ENCODE measurements at regions not wholly inside any gene's neighbourhood (a gene's known extent, or its start where the extent isn't known, plus 50 kb on each side); places are given as distances from the start of the nearest gene placed in this dataset.

- H3K4me1 Mint-ChIP-seq, result no peaks in the 10 kb centered on the region
- no peak for ATAC-seq
- peaks cover 30% of the 10 kb centered on the region for H3K27me3 Mint-ChIP-seq
Observed at GRCh38 chr12:91515944-91516694, 333.5 kb upstream of the DCN start.

GRCh38 chr12:91513313-91513712 is 330.7 kb upstream of the DCN start:
- Mint-ChIP-seq H3K27ac (no peak overlapping the region), H3K4me3 (no peak overlapping the region), H3K4me1 (no peaks in the 10 kb centered on the region), H3K27me3 (peaks cover 23% of the 10 kb centered on the region), H3K9me3 (no peaks in the 10 kb centered on the region), H3K36me3 (no peaks in the 10 kb centered on the region)
- ATAC-seq, result no peak

More at GRCh38 chr12:91515944-91516694, 333.5 kb upstream of the DCN start:
- no peak overlapping the region for H3K4me3 Mint-ChIP-seq
- H3K27ac Mint-ChIP-seq, result no peak overlapping the region
- H3K36me3 Mint-ChIP-seq, result no peaks in the 10 kb centered on the region
- peaks cover 3% of the 10 kb centered on the region for H3K9me3 Mint-ChIP-seq

GRCh38 chr12:91511795-91512420 is 329.3 kb upstream of the DCN start:
- no peaks in the 10 kb centered on the region for H3K36me3 Mint-ChIP-seq
- no peaks in the 10 kb centered on the region for H3K4me1 Mint-ChIP-seq
- ATAC-seq, result no peak
- peaks cover 23% of the 10 kb centered on the region for H3K27me3 Mint-ChIP-seq
- H3K9me3 Mint-ChIP-seq, result no peaks in the 10 kb centered on the region
- no peak overlapping the region for H3K27ac Mint-ChIP-seq
- H3K4me3 Mint-ChIP-seq, result no peak overlapping the region

GRCh38 chr12:91507754-91508153 is 325.1 kb upstream of the DCN start:
- Mint-ChIP-seq H3K9me3 (no peaks in the 10 kb centered on the region), H3K27me3 (peaks cover 2% of the 10 kb centered on the region), H3K4me3 (no peak overlapping the region), H3K36me3 (no peaks in the 10 kb centered on the region), H3K4me1 (no peaks in the 10 kb centered on the region), H3K27ac (no peak overlapping the region)
- ATAC-seq, result no peak

- no peaks in the 10 kb centered on the region for H3K27me3 Mint-ChIP-seq
- no peak overlapping the region for H3K4me3 Mint-ChIP-seq
- no peaks in the 10 kb centered on the region for H3K9me3 Mint-ChIP-seq
- no peaks in the 10 kb centered on the region for H3K36me3 Mint-ChIP-seq
- no peak overlapping the region for H3K27ac Mint-ChIP-seq
- ATAC-seq, result no peak
- no peaks in the 10 kb centered on the region for H3K4me1 Mint-ChIP-seq
Observed at GRCh38 chr12:91506452-91506851, 323.8 kb upstream of the DCN start.

- no peak overlapping the region for H3K27ac Mint-ChIP-seq
- no peaks in the 10 kb centered on the region for H3K27me3 Mint-ChIP-seq
- ATAC-seq, result no peak
- H3K9me3 Mint-ChIP-seq, result no peaks in the 10 kb centered on the region
- no peaks in the 10 kb centered on the region for H3K4me1 Mint-ChIP-seq
- H3K36me3 Mint-ChIP-seq, result no peaks in the 10 kb centered on the region
- H3K4me3 Mint-ChIP-seq, result no peak overlapping the region
Observed at GRCh38 chr12:91505006-91505405, 322.4 kb upstream of the DCN start.

GRCh38 chr12:91502208-91502607 is 319.6 kb upstream of the DCN start:
- Mint-ChIP-seq H3K9me3 (no peaks in the 10 kb centered on the region), H3K4me3 (no peak overlapping the region), H3K36me3 (no peaks in the 10 kb centered on the region), H3K4me1 (no peaks in the 10 kb centered on the region), H3K27me3 (no peaks in the 10 kb centered on the region), H3K27ac (no peak overlapping the region)
- ATAC-seq, result no peak

- Mint-ChIP-seq H3K27me3 (peaks cover 8% of the 10 kb centered on the region), H3K9me3 (no peaks in the 10 kb centered on the region), H3K27ac (no peak overlapping the region), H3K4me3 (no peak overlapping the region), H3K36me3 (no peaks in the 10 kb centered on the region), H3K4me1 (no peaks in the 10 kb centered on the region)
- ATAC-seq, result no peak
Observed at GRCh38 chr12:91496337-91496736, 313.7 kb upstream of the DCN start.

- Mint-ChIP-seq H3K27ac (no peak overlapping the region), H3K4me1 (no peaks in the 10 kb centered on the region), H3K36me3 (no peaks in the 10 kb centered on the region), H3K4me3 (no peak overlapping the region), H3K9me3 (no peaks in the 10 kb centered on the region), H3K27me3 (peaks cover 8% of the 10 kb centered on the region)
- no peak for ATAC-seq
Observed at GRCh38 chr12:91493308-91493707, 310.7 kb upstream of the DCN start.

- H3K27me3 Mint-ChIP-seq, result peaks cover 8% of the 10 kb centered on the region
Observed at GRCh38 chr12:91492648-91493047, 310.0 kb upstream of the DCN start.

GRCh38 chr12:91490667-91491311 is 308.2 kb upstream of the DCN start:
- Mint-ChIP-seq H3K27me3 (peaks cover 18% of the 10 kb centered on the region), H3K36me3 (no peaks in the 10 kb centered on the region), H3K4me1 (no peaks in the 10 kb centered on the region), H3K27ac (no peak overlapping the region), H3K9me3 (no peaks in the 10 kb centered on the region), H3K4me3 (no peak overlapping the region)
- no peak for ATAC-seq

More at GRCh38 chr12:91492648-91493047, 310.0 kb upstream of the DCN start:
- Mint-ChIP-seq H3K27ac (no peak overlapping the region), H3K36me3 (no peaks in the 10 kb centered on the region), H3K4me1 (no peaks in the 10 kb centered on the region), H3K4me3 (no peak overlapping the region), H3K9me3 (no peaks in the 10 kb centered on the region)
- ATAC-seq, result no peak

GRCh38 chr12:91483471-91483985 is 300.9 kb upstream of the DCN start:
- H3K36me3 Mint-ChIP-seq, result no peaks in the 10 kb centered on the region
- no peak for ATAC-seq
- H3K9me3 Mint-ChIP-seq, result no peaks in the 10 kb centered on the region
- H3K27me3 Mint-ChIP-seq, result peaks cover 21% of the 10 kb centered on the region
- H3K27ac Mint-ChIP-seq, result no peak overlapping the region
- H3K4me1 Mint-ChIP-seq, result no peaks in the 10 kb centered on the region
- no peak overlapping the region for H3K4me3 Mint-ChIP-seq

GRCh38 chr12:91482231-91482630 is 299.6 kb upstream of the DCN start:
- no peak overlapping the region for H3K4me3 Mint-ChIP-seq
- no peak for ATAC-seq
- H3K27me3 Mint-ChIP-seq, result peaks cover 21% of the 10 kb centered on the region
- H3K36me3 Mint-ChIP-seq, result no peaks in the 10 kb centered on the region
- no peaks in the 10 kb centered on the region for H3K4me1 Mint-ChIP-seq
- H3K9me3 Mint-ChIP-seq, result no peaks in the 10 kb centered on the region
- no peak overlapping the region for H3K27ac Mint-ChIP-seq

GRCh38 chr12:91478500-91478899 is 295.9 kb upstream of the DCN start:
- ATAC-seq, result no peak
- H3K27me3 Mint-ChIP-seq, result peaks cover 24% of the 10 kb centered on the region
- no peak overlapping the region for H3K27ac Mint-ChIP-seq
- no peaks in the 10 kb centered on the region for H3K4me1 Mint-ChIP-seq
- no peak overlapping the region for H3K4me3 Mint-ChIP-seq
- peaks cover 2% of the 10 kb centered on the region for H3K9me3 Mint-ChIP-seq
- no peaks in the 10 kb centered on the region for H3K36me3 Mint-ChIP-seq

- no peaks in the 10 kb centered on the region for H3K36me3 Mint-ChIP-seq
- H3K4me3 Mint-ChIP-seq, result no peak overlapping the region
- H3K27ac Mint-ChIP-seq, result no peak overlapping the region
- H3K4me1 Mint-ChIP-seq, result peaks cover 7% of the 10 kb centered on the region
- peaks cover 2% of the 10 kb centered on the region for H3K9me3 Mint-ChIP-seq
- no peak for ATAC-seq
- H3K27me3 Mint-ChIP-seq, result no peaks in the 10 kb centered on the region
Observed at GRCh38 chr12:91467686-91468085, 285.1 kb upstream of the DCN start.

All from stimulated activated memory B cell treated with anti-CD40 and anti-IgM and Interleukin-4, amounts not matched to agents 10 μg/mL and 1 μg/mL and 100 μg/mL, for 72 hours (primary cell).